Stimulated activated CD8-positive, alpha-beta memory T cell treated with anti-CD3 and anti-CD28 coated beads, Interleukin-7, amount 100 ng/mL, for 1 hour (primary cell): ENCODE measurements at regions not wholly inside any gene's neighbourhood (a gene's known extent, or its start where the extent isn't known, plus 50 kb on each side); places are given as distances from the start of the nearest gene placed in this dataset.
"Not testable (repeated sequence)": the region's sequence is repeated elsewhere in the genome, so short reads cannot be mapped to it uniquely, and the experiment has no call there.

Source experiments
- DNase-seq, 2 donors: peaks; one replicate each; pipeline ENCODE4 v3.0.0-alpha.2; 2020; ENCODE audit warnings: low read depth in 2 of 2

- DNase-seq: no peak
Measured at GRCh38 chr5:1748271-1748670, 51.4 kb downstream of the MRPL36 start.

GRCh38 chr5:1747803-1748085, 51.9 kb downstream of the MRPL36 start:
- no peak for DNase-seq

DNA sequence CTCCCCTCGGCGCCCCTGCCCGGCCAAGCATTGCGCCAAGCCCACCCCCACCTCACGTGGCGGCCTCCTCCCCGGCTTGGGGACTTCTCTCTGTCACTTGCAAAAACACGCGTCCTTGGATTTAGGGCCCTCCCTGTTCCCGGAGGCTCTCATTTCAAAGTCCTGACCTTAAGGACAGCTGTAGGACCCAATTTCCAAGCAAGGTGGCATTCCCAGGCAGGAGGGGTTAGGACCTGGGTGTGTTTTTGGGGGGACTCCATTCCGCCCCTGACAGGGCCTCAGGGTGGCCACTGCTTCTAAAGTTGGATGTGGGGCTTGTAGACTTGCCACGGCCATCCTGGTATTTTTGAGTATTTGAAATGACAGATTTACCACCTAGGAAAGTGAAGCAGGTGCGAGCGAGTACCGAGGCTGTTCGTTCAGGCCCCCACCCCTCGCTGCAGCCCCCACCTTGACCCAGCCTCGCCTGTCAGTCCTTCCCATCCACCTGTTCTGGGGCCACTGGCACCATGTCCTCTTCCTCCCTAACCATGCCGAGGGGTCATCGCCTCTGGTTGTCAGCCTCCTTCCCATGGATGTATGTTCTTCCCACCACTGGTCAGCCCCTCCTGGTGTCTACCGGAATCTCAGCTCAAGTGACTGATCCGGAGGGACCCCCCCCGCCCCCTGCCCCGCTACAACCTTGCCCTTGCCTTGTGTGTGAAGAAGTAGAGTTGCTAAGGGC, 52.4 kb downstream of the MRPL36 start:
- no peak for DNase-seq

DNA sequence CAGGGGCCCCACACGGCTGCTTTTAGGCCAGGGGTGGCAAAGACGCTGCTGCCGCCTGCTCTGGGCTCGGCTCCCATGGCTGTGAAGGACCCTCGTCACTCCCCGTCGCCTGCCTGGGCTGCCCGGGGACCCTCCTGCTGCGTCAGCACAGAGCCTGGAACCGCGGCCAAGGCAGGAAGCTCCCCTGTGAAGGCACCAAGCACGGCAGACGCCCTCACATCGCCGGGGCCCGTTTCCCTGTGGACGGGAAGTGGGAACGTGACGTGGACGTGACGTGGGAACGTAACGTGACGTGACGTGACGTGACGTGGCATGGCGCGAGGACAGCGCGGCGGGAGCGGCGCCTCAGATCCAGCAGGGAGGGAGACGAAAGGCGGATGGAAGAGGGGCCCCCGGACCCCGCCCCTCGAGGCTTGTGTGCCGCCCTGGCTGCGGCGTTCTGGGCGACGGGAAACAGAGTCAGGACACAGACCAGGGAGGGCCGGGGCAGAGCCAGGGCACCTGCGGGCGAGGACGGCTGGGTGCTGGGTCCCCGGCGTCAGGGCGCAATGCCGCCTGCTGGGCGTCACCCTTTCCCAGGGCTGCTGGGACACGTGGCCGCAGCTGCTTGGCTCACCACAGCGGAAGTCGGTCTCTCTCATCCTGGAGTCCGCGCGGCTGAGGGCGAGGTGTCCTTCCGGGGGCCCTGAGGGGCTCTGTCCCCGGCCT, 53.1 kb downstream of the MRPL36 start:
- DNase-seq: no peak

GRCh38 chr5:1745796-1746370, 53.8 kb downstream of the MRPL36 start:
- no peak for DNase-seq

DNA sequence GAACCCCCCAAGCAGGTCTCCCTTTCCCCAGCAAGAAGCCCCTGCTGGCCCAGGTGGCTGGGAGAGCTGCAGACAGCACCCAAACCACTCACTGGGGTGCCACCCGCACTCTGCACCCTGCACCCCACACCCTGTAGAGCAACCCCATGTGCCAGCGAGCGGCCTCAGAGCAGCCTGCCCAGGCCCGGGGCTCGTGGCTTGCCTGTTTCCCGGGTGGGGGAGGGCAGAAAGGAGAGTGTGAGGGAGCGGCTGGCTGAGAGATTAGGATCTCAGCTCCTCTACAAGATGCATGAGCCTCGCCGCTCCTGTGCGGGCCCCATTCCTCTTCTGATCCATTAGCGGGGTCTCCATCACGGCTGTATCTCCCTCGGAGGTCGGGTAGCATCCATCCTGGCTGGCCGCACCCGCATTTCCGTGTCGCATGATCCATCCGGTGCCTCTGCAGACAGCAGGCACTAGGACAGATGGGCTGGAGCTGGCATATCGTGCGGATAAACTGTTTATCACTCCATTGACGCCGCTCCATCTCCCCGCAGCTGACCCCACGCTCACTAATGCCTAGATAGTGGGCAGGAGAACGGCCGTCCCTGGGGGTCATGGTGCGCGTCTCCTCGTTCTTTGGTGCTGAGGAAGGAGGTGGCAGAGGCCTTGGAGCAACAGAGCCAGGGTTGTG, 54.4 kb downstream of the MRPL36 start:
- no peak for DNase-seq

DNA sequence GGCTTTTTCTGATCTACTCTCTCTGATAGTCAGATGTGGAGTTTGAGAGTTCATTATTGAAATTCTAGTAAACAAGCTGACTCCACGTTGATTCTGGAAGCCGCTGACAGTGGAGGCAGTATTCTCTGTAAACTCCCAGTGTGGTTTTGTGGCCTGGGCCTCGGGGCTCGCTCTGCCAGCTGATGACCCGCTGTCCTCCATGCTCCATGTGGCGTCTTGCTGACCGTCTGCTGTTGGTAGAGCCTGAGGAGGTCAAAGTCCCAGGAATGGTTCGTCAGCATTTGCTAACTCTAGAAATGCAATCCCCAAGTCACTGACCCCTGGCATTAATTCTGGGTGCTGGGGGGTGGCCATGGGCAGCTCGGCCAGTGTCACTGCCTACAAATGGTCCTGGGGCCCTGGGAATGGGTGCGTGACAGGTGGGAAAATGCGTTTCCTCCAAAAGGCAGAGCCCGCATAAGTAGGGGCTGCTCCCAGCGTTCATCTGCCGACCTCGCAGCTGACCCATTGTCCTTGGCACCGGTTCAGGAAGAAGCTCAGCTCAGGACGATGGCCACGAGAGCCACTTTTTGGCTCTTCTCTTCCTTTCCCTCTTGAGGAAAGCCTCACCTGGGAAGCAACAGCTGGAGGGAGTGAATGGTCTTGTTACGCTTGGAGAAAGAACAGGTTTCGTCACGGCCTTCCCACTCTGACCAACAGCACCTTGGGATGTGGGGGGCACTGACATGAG, 55.1 kb downstream of the MRPL36 start:
- DNase-seq: no peak

DNA sequence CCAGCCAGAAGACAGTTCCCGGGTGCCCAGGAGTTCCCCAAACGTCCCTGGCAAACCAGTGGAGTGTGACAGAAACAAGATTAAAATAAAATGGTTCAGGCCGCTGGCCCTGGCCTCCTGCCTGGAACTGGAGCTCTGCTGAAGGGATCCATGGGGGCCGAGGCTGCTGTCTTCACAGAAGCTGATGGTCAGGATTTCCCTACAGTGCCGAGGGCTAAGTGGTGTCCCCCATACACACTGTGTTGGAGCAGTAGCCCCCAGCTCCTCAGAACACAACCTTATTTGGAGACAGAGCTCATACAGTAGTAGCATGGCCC, 55.9 kb downstream of the MRPL36 start:
- no peak for DNase-seq

DNA sequence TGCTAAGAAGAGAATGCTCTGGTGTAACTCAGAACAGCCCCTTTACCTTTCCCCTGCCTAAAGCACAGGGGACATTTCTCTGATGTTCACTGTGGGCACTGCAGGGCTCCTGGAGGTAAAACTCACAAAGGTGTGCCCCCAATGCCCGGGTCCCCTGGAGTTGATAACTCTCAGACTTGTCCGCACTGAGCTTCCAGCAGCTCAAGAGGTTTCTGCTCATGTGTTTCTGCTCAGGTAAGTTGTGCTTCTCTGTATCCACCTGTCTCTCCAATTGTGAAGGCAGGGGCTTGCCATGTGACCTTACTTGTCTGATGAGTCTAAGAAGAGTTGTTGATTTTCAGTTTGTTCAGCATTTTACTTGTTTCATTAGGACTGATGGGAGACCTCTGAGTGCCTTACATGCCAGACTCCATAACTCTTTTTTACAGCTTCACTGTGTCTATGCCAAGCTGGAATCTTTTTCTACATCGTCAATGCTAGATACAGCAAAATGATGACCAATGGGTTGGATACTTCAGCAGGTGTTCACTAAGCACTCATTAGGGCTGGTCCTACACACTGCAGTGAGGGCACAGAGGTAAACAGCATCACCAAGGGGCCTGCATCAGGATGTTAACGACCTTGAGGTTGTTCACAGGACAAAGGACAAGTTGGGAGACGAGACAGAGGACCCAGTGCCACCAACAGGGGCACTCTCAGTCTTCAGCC, 56.4 kb downstream of the MRPL36 start:
- no peak for DNase-seq

DNA sequence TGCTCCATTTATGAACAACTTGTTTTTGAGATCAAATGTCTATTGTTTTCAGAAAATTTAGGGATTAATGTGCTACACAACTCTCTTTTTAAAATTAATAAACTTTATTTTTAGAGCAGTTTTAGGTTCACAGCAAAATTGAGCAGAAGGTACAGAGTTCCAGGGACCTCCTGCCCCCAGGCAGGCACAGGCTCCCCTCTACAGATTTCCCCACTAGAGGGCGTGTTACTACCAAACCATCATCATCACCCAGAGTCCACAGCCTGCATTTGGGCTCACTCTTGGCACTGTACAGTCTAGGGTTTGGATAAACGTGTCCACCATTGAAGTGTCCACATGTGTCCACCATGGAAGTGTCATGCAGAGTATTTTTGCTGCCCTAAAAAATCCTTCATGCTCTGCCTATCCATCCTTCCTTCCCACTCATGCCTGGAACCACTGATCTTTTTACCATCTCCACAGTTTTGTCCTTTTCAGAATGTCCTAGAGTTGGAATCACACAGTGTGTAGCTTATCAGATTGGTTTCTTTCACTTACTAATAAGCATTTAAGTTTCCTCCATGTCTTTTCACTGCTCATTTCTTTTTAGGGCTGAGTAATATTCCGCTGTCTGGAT, 61.7 kb downstream of the MRPL36 start:
- peak in 1 of 2 donors; percentile 12 for DNase-seq

DNA sequence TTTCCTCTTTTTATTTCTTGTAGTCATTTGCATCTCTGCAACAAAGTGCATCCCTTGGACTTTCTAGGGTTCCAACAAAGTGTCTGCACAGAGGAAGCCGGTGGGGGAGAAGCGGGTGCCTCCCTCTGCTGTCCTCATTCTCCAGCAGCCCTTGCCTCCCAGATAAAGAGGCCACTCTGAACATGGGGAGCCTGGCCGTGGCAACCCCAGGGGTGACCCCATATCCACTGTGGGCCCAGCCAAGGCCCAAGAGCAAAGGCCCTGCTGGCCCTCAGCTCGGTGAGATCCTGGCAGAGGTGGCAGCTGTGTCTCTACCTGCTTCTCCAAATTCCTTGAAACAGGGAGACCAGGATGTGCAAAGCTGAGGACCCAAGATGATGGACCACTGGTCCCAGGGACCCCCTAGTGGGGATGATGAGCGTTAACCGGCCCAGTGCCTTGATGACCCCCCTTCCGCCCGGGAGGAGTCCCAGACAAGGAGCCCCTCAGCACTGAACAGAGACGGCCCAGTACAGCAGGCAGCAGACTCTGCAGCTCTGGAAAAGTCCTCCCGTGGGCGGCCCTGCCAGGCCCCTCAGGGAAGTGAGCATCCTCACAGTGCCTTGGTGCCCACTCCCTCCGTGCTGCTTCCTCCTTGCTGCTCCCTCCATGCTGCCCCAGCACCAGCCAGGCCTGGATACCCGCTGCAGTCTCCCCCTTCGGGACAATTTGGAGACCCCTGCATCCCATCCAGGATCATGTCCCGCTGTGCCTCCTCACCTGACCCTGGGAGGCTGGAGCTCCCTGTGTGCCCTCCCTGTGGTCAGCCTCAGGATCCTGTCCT, 62.5 kb downstream of the MRPL36 start:
- no peak for DNase-seq

DNA sequence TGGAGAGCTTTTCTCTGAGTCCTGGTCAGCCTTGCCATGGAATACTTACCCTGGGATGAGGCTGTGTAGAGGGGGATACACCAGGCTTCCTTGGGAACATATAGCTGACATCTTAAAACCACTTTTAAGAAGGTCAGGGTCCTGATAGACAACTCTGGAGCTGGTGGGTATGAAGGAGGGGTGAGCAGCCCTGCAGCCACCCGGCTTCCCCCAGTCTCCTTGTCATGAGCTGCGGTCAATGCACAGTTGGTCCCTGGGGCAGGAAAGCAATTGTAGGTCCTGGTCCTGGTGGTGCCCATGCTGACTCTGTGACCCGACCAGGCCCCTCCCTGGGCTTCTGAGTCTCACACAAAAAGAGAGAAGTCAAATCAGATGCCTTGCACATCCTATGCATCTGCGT, 63.6 kb downstream of the MRPL36 start:
- DNase-seq: no peak

GRCh38 chr5:1735320-1735970, 64.2 kb downstream of the MRPL36 start:
- DNase-seq: no peak

- no peak for DNase-seq
Measured at GRCh38 chr5:1734908-1735289, 64.7 kb downstream of the MRPL36 start.

DNA sequence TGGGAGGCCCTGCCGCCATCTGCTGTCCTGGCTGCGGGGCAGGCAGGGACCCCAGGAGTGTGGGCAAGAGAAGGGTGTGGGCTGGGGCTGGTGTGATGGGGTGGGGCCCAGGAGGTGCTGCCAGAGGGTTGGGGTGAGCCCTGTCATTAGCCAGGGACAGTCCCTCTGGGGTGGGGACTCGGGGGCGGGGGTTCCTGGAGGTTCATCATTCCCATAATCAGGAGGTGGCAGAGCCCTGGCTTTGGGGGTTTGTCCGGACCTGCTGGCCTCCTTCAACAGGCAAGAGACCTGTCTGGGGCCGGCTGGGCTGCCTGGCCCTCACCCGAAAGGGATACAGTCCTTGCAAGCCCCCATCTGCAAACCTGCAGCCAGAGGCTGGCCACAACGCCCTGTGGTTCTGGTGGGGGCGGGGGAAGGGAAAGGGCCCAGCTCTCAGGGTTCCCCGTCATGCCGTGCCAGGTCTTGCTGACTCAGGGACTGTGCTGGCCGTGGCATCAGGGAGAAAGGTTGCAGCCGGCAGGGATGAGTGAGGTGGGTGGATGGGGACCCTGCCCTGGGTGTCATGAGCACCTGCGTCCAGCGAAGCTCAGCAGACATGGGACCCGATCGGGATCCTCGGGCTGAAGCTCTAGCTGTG, 65.2 kb downstream of the MRPL36 start:
- DNase-seq: no peak

DNA sequence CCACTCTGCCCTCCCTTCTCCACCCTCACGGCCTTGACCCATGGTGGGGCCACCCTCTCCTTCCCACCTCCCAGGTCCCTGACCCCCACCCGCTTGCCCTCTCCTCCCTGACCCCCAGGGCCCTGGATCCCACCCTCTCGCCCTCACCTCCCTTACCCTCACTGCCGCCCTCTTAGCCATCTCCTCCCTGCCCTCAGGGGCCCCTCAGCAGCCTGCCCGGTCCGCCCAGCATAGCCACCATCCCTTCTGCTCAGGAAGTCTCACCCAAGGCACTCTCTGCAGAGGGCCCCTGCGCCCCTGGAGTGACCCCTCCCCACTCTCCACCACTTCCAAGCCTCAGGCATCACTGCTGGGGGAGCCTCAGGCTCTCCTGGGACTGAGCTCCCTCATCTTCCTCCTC, 66.3 kb downstream of the MRPL36 start:
- DNase-seq: no peak

DNA sequence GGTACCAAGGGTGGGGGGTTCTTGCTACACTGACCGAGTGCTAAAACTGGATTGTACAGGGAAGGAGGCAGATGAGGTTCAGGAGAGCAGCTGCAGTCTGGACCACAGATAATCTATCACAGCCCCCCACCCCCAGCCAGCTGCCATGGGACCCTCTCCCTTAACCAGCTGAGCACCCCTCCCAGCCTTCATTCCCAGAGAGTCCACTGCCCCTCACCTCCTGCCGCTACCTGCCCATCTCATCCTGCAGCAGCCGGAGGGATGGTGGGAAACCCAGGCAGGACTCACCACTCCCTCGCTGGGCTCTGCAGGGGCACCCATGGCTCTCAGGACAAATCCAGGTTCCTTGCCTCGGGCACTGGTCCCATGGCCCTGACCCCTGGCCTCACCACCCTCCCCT, 66.7 kb downstream of the MRPL36 start:
- no peak for DNase-seq

GRCh38 chr5:1732238-1732941, 67.2 kb downstream of the MRPL36 start:
- DNase-seq: no peak

GRCh38 chr5:1731855-1732237, 67.8 kb downstream of the MRPL36 start:
- not testable (repeated sequence) for DNase-seq
